Neural cell (in vitro differentiated cells): ENCODE measurements at regions not wholly inside any gene's neighbourhood (a gene's known extent, or its start where the extent isn't known, plus 50 kb on each side); places are given as distances from the start of the nearest gene placed in this dataset.

Experiments used
- H2AFZ ChIP-seq: fragments of 200-600, 300-800 bp; sonication (generic), shearing (Covaris generic); 2 replicates; pipeline ENCODE4 v1.6.0; 2014; ENCODE audit warnings: low read depth, mild to moderate bottlenecking, antibody characterized with exemption, low read length, moderate library complexity
- H3F3A ChIP-seq: fragments of 200-600 bp; shearing (Covaris generic); 2 replicates; pipeline ENCODE4 v1.6.1; 2016; ENCODE audit warnings: mild to moderate bottlenecking, moderate library complexity, mixed read lengths, antibody characterized with exemption, low read length; ENCODE audit not compliant: insufficient read depth, poor library complexity, severe bottlenecking
- H3K27ac ChIP-seq: fragments of 200-600, 300-800 bp; sonication (generic), shearing (Covaris generic); 2 replicates; pipeline ENCODE4 v1.5.1; 2014; ENCODE audit warnings: mild to moderate bottlenecking, low read length, moderate library complexity
- H3K27me3 ChIP-seq: fragments of 300-800, 200-600 bp; sonication (generic), shearing (Covaris generic); 2 replicates; pipeline ENCODE4 v1.6.0; 2014; ENCODE audit warnings: mild to moderate bottlenecking, low read depth, low read length, moderate library complexity; ENCODE audit not compliant: insufficient read depth
- H3K36me3 ChIP-seq: fragments of 300-800, 200-600 bp; sonication (generic), shearing (Covaris generic); 2 replicates; pipeline ENCODE4 v1.5.1; 2014; ENCODE audit warnings: mild to moderate bottlenecking, antibody characterized with exemption, low read length, moderate library complexity; ENCODE audit not compliant: insufficient read depth
- H3K4me2 ChIP-seq: fragments of 300-800, 200-600 bp; sonication (generic), shearing (Covaris generic); 2 replicates; pipeline ENCODE4 v1.6.0; 2014; ENCODE audit warnings: mild to moderate bottlenecking, low read length
- H3K4me3 ChIP-seq: fragments of 300-800, 200-600 bp; sonication (generic), shearing (Covaris generic); 2 replicates; pipeline ENCODE4 v1.5.1; 2014; ENCODE audit warnings: mild to moderate bottlenecking, low read length, moderate library complexity
- H3K79me2 ChIP-seq: fragments of 200-600 bp; shearing (Covaris generic); replicated peaks from 2 replicates; pipeline ENCODE4 v1.6.0; 2014; ENCODE audit warnings: mild to moderate bottlenecking, low read length, moderate library complexity; ENCODE audit not compliant: insufficient read depth
- H3K9ac ChIP-seq: fragments of 300-800, 200-600 bp; sonication (generic), shearing (Covaris generic); 2 replicates; pipeline ENCODE4 v1.6.1; 2016; ENCODE audit warnings: mild to moderate bottlenecking, low read length, mixed read lengths
- H3K9me2 ChIP-seq: fragments of 200-600 bp; shearing (Covaris generic); 2 replicates; pipeline ENCODE4 v1.6.1; 2016; ENCODE audit warnings: mild to moderate bottlenecking, low read length, mixed read lengths; ENCODE audit not compliant: insufficient read depth
- H3K9me3 ChIP-seq: fragments of 200-600, 300-800 bp; sonication (generic), shearing (Covaris generic); 2 replicates; pipeline ENCODE4 v1.6.1; 2016; ENCODE audit warnings: mild to moderate bottlenecking, mixed run types, low read length, moderate library complexity, mixed read lengths
- H4K20me1 ChIP-seq: fragments of 200-600 bp; shearing (Covaris generic); 2 replicates; pipeline ENCODE4 v1.6.1; 2016; ENCODE audit warnings: mild to moderate bottlenecking, mixed run types; ENCODE audit not compliant: insufficient read depth
- CTCF ChIP-seq: fragments of 450-650 bp; IDR thresholded peaks from 2 replicates; pipeline ENCODE4 v1.5.1; 2014; ENCODE audit warnings: antibody characterized with exemption, mild to moderate bottlenecking, moderate library complexity; ENCODE audit not compliant: poor library complexity, severe bottlenecking
- EP300 ChIP-seq: fragments of 450-650 bp; conservative IDR thresholded peaks from 2 replicates; pipeline ENCODE4 v1.6.1; 2014; ENCODE audit warnings: antibody characterized with exemption, mild to moderate bottlenecking, moderate library complexity; ENCODE audit not compliant: poor library complexity, severe bottlenecking
- EZH2 ChIP-seq: fragments of 200-600, 300-800 bp; shearing (Covaris generic), sonication (generic); IDR thresholded peaks from 2 replicates; pipeline ENCODE4 v1.6.1; 2014; ENCODE audit warnings: antibody characterized with exemption, low read length, borderline replicate concordance, mild to moderate bottlenecking; ENCODE audit not compliant: insufficient read depth, poor library complexity, severe bottlenecking
- MXI1 ChIP-seq: fragments of 450-650 bp; conservative IDR thresholded peaks from 2 replicates; pipeline ENCODE4 v1.6.1; 2014; ENCODE audit warnings: antibody characterized with exemption, mild to moderate bottlenecking; ENCODE audit not compliant: poor library complexity, severe bottlenecking
- POLR2AphosphoS5 ChIP-seq: IDR thresholded peaks from 2 replicates; pipeline ENCODE4 v1.6.1; 2012
- RAD21 ChIP-seq: fragments of 450-650 bp; conservative IDR thresholded peaks from 2 replicates; pipeline ENCODE4 v1.6.1; 2014; ENCODE audit warnings: antibody characterized with exemption, mild to moderate bottlenecking, moderate library complexity
- REST ChIP-seq: IDR thresholded peaks from 2 replicates; pipeline ENCODE4 v1.6.1; 2012; ENCODE audit warnings: borderline replicate concordance
- SMC3 ChIP-seq: fragments of 450-650 bp; conservative IDR thresholded peaks from 2 replicates; pipeline ENCODE4 v1.6.1; 2014; ENCODE audit warnings: antibody characterized with exemption, mild to moderate bottlenecking, moderate library complexity; ENCODE audit not compliant: poor library complexity
- TAF1 ChIP-seq: IDR thresholded peaks from 2 replicates; pipeline ENCODE4 v1.6.1; 2012; ENCODE audit warnings: low read depth

- Histone ChIP-seq H3K79me2 (no peaks in the 10 kb centered on the region), H2AFZ (no peak overlapping the region)
Observed at GRCh38 chr7:33685503-33685902, 219.8 kb upstream of the BMPER start.

GRCh38 chr7:33685981-33686683, 219.2 kb upstream of the BMPER start:
- Histone ChIP-seq H3K4me2 (no peak overlapping the region), H3K27ac (no peak overlapping the region), H3K9me3 (no peaks in the 10 kb centered on the region), H2AFZ (no peak overlapping the region), H3K36me3 (no peaks in the 10 kb centered on the region), H3K9me2 (no peaks in the 10 kb centered on the region), H3K27me3 (no peaks in the 10 kb centered on the region), H3K4me3 (no peak overlapping the region), H3K9ac (no peak overlapping the region), H3F3A (no peaks in the 10 kb centered on the region), H3K79me2 (no peaks in the 10 kb centered on the region), H4K20me1 (no peaks in the 10 kb centered on the region)
- no peak for TF ChIP-seq EP300
- TF ChIP-seq TAF1 = no peak
- TF ChIP-seq EZH2 = no peak
- TF ChIP-seq MXI1 = no peak
- TF ChIP-seq RAD21 = no peak
- no peak for TF ChIP-seq SMC3
- no peak for TF ChIP-seq REST
- no peak for TF ChIP-seq POLR2AphosphoS5

More at GRCh38 chr7:33685503-33685902, 219.8 kb upstream of the BMPER start:
- no peaks in the 10 kb centered on the region for H4K20me1 ChIP-seq
- no peak overlapping the region for H3K4me2 ChIP-seq
- H3F3A ChIP-seq = no peaks in the 10 kb centered on the region
- no peaks in the 10 kb centered on the region for H3K36me3 ChIP-seq
- no peak overlapping the region for H3K27ac ChIP-seq
- H3K9me3 ChIP-seq = no peaks in the 10 kb centered on the region
- H3K4me3 ChIP-seq = no peak overlapping the region
- no peak for TF ChIP-seq RAD21
- TF ChIP-seq SMC3 = no peak
- TF ChIP-seq TAF1 = no peak
- TF ChIP-seq EZH2 = no peak
- TF ChIP-seq CTCF = no peak
- TF ChIP-seq EP300 = no peak
- TF ChIP-seq POLR2AphosphoS5 = no peak
- TF ChIP-seq REST = no peak
- TF ChIP-seq MXI1 = no peak
- H3K27me3 ChIP-seq = no peaks in the 10 kb centered on the region
- H3K9me2 ChIP-seq = no peaks in the 10 kb centered on the region
- no peak overlapping the region for H3K9ac ChIP-seq
